ENCODE measurements at regions not wholly inside any gene's neighbourhood (a gene's known extent, or its start where the extent isn't known, plus 50 kb on each side); places are given as distances from the start of the nearest gene placed in this dataset.

DNA sequence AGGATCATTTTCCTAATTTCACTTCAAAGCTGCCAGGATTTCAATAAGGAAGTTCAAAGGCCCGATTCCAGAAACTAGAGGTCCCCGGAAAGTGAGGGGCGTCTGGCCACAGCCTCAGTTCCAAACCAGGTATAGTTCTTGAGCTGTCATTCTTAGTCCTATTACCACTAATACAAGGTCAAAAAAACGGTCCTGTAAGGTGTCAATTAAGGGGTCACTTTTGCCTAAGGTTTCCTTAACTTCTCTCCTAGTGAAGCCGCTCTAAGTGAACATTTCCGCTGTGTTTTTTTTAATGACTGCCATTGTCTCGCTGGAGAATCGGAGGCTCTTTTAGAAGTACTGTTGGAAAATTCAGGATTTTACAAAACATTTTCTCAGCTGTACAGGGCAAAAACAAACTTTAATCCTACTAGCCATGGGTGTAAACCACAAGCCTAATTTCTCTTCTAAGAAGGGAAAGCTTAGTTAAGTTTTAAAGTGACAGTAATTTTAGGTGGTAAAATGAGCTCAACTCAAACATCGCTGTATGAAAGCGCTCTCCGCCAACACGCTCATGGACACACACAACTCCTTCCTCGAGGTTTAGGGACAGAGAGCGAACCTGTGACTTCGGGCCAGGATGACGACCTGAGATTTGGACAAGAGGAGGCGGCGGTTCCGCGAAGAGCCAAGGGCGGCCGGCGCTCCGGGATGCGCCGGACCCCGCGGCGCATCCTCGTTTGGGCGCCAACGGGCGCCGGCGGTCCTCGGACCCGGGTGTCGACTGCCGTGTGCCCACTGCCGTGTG is 76.7 kb upstream of the IFNE start:
- ChIA-PET POLR2A (no interaction called here), CTCF (interaction anchor here (1.0 kb wide), 1 partner anchor 8 kb away, joined by 3 read pairs; no protein-coding TSS in a partner anchor)
- Mint-ChIP-seq H3K27me3 (peaks cover 45% of the 10 kb centered on the region), H3K4me3 (peak overlapping the region; percentile 90), H3K9me3 (ENCODE audit: insufficient read depth) (no peaks in the 10 kb centered on the region), H3K4me1 (peaks cover 12% of the 10 kb centered on the region), H3K27ac (no peak overlapping the region)
- H3K4me3 ChIP-seq (ENCODE audit: control extremely low read depth in 1 of 5, extremely low read depth in 1 of 5, insufficient read depth in 1 of 5, low read depth in 2 of 5, low read length in 4 of 5): peak overlapping the region; percentile 14 to 59 (median 51)
- peaks cover 0 to 44% (median 25%) of the 10 kb centered on the region in 4 experiments for H3K27me3 ChIP-seq (replicated peaks in 1 of 4; ENCODE audit: control extremely low read depth in 1 of 4, control insufficient read depth in 3 of 4, insufficient read depth in 4 of 4, low read length in 3 of 4)
- H4K20me1 ChIP-seq (ENCODE audit: control insufficient read depth, insufficient read depth, low read length, poor library complexity, severe bottlenecking): no peaks in the 10 kb centered on the region
- H3K79me2 ChIP-seq (ENCODE audit: control insufficient read depth, insufficient read depth, low read length): no peaks in the 10 kb centered on the region
- peak overlapping the region; percentile 72 for H2AFZ ChIP-seq (ENCODE audit: insufficient read depth, low read depth, low read length, poor library complexity, severe bottlenecking)
- H3K36me3 ChIP-seq (replicated peaks in 1 of 2; ENCODE audit: control extremely low read depth in 1 of 2, control insufficient read depth in 1 of 2, extremely low read depth in 1 of 2, insufficient read depth in 2 of 2, low read length in 1 of 2): no peaks in the 10 kb centered on the region
- WGBS (ENCODE audit: insufficient coverage): 5% methylated on average over 36 of the region's 40 CpGs
- no peak overlapping the region for H3K27ac ChIP-seq (ENCODE audit: low read length in 2 of 2)
- H3K4me1 ChIP-seq (ENCODE audit: control insufficient read depth in 2 of 2, insufficient read depth in 2 of 2, low read length in 2 of 2): peaks cover 14 to 24% of the 10 kb centered on the region in 2 donors
- TF ChIP-seq, protein P1, sequence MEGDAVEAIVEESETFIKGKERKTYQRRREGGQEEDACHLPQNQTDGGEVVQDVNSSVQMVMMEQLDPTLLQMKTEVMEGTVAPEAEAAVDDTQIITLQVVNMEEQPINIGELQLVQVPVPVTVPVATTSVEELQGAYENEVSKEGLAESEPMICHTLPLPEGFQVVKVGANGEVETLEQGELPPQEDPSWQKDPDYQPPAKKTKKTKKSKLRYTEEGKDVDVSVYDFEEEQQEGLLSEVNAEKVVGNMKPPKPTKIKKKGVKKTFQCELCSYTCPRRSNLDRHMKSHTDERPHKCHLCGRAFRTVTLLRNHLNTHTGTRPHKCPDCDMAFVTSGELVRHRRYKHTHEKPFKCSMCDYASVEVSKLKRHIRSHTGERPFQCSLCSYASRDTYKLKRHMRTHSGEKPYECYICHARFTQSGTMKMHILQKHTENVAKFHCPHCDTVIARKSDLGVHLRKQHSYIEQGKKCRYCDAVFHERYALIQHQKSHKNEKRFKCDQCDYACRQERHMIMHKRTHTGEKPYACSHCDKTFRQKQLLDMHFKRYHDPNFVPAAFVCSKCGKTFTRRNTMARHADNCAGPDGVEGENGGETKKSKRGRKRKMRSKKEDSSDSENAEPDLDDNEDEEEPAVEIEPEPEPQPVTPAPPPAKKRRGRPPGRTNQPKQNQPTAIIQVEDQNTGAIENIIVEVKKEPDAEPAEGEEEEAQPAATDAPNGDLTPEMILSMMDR (IDR thresholded peaks at IDR 0.05): no peak
- no peak for TF ChIP-seq EZH2 (IDR thresholded peaks at IDR 0.05; ENCODE audit: borderline replicate concordance, insufficient read depth, low read depth, low read length, poor library complexity, severe bottlenecking)
- H3K9ac ChIP-seq (ENCODE audit: low read length): peak overlapping the region; percentile 64
- intact Hi-C loops (cut with micrococcal nuclease): no loop called here
- H3K9me3 ChIP-seq (ENCODE audit: control extremely low read depth in 1 of 3, control insufficient read depth in 2 of 3, insufficient read depth in 1 of 3, low read length in 2 of 3): peaks cover 0 to 3% (median 0%) of the 10 kb centered on the region in 3 donors
- H3K4me2 ChIP-seq (replicated peaks; ENCODE audit: low read depth, low read length, poor library complexity, severe bottlenecking): peak overlapping the region; percentile 91
- no peak for ATAC-seq (ENCODE audit: low read depth)
- DNase-seq: peak; percentile 27
